ENCODE measurements at regions not wholly inside any gene's neighbourhood (a gene's known extent, or its start where the extent isn't known, plus 50 kb on each side); places are given as distances from the start of the nearest gene placed in this dataset.

DNA sequence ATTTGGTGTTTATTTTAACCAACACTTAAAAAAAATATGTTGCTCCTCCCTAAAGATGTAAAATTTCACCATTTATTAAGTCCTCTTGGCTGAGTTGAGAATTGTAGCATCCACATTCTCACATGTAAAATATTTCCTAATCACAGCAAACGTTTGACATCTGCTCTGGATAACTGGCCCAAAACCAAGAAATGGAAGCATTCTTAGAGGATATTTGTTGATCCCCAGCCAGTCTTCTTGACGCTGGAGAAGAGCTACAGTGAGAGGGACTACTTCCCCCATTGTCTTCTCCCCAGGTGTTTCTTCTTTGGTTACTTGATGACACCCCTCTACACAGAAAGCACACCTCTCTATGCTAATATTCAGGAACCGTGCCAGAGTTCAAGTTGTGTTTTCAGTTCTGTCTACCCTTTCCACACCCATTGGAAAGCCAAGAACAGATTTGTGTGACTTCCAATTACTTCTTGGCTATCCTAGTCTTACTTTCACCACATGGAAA, 454.5 kb upstream of the JAG1 start:
- DNase-seq = no peak

- DNase-seq = no peak
Observed at GRCh38 chr20:11128721-11129120, 454.9 kb upstream of the JAG1 start.

DNA sequence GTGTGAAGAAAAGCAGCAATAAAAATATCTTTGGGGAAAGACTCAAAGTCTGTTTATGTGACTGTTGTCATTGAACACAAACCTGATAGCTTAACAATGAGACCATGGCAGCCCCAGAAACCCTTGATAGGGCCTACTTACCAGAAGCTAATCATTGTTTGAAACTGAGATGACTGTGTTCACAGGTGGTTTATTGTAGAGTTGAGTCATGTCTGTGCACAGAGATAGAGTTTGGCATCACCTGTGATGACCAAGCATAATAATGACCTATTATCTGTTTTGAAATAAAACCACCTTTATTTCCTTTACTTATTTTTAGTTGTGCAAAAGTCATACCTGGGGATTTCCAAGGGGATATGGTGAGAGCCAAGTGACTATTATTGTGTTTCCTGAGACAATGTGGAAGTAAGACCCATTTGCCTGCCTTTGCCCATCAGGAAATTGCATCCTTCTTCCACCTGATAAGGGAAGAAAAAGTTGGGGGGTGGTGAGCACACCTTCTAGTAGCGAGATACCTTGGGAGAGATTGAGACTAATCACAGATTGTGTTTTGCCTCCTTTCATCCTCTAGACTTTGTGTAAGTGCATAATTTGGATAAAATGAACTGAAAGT, 456.9 kb upstream of the JAG1 start:
- DNase-seq = no peak

GRCh38 chr20:11132819-11133415, 459.1 kb upstream of the JAG1 start:
- DNase-seq = no peak

- no peak for DNase-seq
Observed at GRCh38 chr20:11136691-11137090, 462.9 kb upstream of the JAG1 start.

DNA sequence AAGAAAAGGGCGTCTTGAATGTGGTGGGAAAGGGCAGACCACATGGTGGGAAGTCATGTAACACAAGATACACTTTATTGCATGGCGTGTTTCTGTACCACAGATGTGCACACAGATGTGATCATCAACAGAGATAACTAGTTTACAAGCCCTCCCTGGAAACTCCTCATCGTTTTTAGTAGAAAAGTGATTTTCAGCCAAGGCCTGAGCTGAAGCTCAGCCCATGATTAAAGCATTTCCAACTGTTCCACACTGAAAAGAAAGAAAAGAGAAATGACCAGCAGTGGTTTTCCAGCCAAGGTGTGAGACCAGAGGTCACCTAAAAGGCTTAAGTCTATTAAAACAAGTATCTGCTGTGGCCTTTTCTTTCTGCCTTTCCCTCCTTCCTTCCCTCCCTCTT, 463.9 kb upstream of the JAG1 start:
- DNase-seq = no peak

DNA sequence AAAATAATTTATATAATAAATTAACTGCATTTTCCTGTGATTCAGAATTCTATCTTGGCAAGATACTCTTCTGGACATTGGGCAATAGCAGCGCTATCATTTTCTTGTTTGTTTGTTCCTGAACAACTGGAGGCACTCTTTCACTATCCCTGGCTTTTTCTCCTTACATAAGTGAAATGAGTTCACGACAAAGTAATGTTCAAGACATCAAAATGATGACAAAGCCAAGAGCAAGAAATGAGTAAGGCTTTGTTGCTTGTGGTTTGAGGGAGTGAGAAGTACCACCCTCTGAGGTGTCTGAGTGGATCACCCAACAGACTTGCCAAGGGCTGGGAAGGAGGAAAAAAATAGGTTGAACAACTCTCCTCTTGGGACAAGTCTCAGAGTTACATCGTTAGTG, 466.6 kb upstream of the JAG1 start:
- no peak for DNase-seq

DNA sequence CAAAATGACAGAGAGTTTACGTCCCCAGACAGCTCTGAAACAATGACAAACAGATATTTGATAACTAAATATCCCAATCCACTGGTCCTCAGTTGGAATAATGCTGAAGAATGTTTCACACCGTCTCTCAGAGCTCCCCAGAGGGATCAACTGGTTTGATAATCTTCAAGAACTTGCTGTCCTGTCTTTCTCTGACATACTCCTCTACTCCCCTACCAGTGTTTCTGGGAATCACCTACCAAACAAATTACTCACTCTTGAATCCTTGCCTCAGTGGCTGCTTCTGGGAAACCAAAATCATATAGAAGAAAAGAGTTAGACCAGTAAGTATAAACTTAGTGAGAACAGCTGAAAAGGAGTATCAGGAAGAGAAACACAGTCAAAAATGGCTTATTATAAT, 469.7 kb upstream of the JAG1 start:
- DNase-seq = no peak

DNA sequence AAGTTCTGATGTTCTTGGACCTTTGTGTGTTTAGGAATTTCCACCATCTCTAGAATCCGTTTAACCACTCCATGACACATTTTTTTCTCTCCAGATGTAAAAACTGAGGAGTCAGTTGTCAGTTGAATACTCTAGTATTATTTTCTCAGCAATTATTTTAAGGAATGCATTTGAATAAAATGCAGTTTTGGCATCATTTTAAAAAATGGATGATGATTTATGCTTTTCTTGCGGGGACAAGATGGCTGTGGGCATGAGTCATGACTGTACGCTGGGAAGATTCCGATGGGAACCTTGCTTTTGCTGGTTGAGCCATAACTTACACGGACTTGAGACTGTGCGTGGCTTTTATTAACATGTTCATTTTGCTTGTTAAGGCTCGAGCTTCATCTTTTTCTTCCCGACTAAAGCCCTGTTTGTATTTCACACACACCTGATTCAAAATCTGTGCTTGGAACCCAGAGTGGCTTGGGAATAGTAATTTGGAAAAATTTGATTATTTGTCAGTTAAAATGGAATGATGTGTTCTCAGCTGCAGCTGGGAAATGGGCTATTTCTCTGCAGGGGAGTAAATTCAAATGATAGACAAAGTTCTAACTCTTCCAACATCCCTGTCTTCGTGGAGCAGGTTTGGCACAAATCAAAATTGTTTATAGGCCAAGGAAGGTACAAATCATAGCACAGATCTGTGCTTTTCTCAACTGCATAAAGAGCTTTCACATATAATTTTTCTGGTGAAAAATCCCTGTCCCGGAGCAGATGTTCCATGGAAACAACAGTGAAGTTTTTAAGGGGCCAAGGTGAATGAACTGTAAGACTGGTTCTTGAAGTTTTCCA, 470.5 kb upstream of the JAG1 start:
- no peak for DNase-seq

DNA sequence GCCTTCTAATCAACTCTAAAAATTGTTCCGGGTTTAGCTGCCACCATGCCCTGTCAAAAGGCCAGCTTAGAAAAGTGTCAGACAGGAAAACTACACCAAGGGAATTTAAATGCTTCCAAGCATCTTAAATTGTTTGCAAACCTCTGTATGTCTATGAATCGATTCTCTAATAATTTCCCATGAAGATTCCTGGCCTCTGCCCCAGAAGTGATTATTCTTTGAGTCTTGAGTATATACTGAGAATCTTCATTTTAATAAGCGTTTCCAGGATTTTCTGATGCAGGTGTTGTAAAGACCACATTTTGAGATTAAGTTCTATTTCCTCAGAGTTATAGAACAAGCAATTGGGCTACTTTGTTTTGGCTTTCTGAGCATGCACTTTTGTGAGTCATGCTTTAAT, 471.8 kb upstream of the JAG1 start:
- no peak for DNase-seq

DNA sequence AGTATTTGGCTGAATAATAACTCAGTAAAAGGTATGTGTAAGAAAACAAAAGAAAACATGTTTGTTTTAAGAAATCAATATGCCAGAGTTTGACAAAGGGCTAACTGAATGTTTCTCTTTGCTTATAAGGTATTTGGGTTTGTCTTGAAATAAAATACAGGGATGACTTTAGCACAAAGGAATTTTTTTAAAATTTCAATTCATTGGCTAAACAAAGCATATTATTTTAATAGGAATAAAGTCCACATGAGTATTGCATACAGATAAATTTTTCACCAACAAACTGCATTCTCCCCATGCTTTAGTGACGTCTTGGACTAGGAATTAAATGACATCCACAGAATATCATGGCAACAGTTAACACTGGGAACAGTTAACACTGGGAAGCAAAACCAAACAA, 480.0 kb upstream of the JAG1 start:
- DNase-seq = no peak

DNA sequence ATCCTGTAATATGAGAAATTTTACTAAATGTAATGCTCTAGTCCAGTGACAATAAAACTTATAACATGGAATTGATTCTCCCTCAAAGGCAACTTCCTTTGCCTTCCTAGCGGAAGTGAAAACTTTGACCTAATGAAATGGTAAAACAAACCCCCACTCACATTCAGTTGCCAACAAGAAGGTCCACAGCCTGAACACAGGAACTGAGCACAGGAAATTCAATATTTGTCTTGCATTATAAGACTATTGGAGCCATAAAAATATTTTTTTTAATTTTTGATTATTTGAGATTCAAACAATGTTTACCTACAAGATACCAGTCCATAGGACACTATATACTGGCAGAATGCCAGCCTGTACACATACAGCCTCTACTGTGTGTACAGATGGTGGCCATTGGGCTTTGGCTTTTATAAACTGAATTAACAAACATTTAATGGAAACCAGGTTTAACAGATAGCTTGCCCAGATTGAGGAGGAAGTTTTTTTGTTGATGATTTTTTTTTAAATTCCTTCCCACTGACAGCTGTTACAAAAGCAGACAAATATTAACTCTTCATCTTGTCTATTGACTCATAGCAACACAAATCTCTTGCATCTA, 481.5 kb upstream of the JAG1 start:
- DNase-seq = no peak

DNA sequence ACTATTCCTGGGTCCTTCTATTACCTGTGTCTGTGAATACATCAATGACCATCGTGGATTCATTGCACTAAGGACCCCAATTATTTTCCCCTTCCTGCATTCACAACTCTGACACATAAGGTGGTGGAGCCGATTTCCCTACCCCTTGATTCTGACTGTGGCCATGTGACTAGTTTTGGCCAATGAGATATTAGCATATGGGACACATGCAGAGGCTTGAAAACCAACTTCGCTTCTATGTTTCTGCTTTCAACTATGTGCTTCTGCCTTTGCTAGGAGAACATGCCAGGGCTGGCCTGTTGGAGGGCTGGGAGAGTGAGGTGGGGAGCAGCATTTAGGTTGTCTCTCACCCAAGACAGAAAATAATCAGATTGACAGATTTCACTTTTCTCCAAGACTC, 483.1 kb upstream of the JAG1 start:
- DNase-seq = no peak

GRCh38 chr20:11158146-11158545, 484.3 kb upstream of the JAG1 start:
- DNase-seq = no peak

DNA sequence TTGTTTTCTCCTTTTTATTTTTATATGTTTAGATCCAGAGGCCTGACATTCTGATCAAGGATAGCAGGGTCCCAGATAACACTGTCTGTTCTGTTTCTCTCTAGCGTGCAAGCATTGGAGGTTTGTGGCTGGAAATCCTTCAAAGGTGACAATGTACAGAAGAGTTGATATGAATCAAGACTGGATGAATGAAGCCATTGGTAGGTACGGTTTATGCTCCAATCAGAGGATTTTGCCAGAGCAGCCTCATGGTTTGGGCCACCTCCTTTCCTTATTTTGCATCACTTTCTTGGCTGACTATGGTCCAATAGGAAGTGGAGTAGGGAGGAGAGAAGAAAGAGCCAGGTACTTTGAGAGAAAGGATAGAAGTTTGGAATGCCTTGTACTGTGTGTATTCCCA, 484.8 kb upstream of the JAG1 start:
- DNase-seq = no peak

- peak in 27 of 51 donors; percentile 1 to 38 (median 18) for DNase-seq
Observed at GRCh38 chr20:11159728-11160127, 485.9 kb upstream of the JAG1 start.

DNA sequence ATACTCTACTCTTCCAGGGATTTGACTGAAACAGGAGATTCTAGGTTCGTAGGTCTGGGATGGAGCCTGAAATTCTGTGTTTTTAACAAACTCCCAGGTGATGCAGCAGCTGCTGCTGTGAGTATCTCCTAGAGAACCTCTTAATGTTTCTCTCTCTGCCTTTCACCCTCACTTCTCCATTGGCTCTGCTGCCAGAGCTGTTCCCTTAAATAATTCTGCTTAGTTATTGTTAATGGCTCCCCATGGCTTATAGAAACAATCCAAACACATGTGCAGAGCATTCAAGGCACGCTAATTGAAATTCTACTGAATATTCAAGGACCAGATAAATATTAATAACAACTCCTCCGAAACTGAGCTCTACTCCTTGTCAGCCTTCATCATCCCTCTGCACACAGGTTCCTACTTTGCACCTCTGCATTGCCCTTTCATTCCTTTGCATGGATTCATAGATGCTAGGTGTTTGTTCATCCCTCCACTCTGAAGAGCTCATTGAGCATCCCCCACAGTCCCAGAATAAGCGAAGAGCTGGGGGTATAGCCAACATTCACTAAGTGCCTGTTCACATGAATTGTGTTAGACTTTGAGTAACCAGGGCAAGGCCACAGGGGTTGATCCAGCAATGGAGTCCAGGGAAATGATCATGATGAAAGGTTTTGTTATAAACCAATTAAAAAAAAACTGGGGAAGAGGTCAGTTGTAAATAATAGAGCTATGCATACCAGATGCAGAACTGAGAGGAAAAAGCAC, 488.4 kb upstream of the JAG1 start:
- peak in 1 of 51 donors; percentile 1 for DNase-seq

- no peak for DNase-seq
Observed at GRCh38 chr20:11165789-11166188, 492.0 kb upstream of the JAG1 start.

DNA sequence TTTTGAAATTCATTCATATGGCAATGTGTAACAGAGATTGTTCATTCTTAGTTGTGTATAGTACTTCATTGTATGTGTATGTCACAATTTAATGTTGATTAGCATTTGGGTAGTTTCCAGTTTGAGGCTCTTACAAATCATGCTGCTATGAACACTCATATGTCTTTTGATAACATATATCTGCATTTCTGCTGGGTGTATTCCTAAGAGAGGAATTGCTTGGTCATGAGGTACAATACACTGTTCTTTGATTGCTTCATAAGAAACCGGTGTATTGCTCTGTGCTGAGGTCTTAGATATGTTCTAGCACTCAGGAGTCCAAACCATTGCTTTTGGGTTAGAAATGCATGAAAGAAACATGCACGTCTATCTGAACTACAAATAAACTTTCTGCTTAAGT, 492.9 kb upstream of the JAG1 start:
- no peak for DNase-seq

DNA sequence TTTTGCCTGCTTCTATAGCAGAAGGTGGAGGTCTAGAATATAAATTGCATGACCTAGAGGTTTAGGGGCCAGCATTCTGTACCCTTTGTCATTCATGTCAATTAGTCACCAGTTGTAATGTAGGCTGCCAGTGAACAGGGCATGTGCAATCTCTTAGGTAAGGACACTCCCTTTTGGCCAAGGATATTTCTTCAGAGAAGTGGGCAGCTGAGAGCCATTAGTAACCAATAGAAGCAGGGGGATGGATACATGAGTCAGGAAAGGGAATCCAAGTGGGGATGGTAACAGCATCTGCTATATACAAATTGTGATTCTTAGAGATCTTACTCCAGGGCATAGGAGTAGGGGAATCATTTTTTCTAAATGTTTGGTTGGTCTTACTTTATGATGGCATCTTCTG, 494.2 kb upstream of the JAG1 start:
- DNase-seq = no peak

DNA sequence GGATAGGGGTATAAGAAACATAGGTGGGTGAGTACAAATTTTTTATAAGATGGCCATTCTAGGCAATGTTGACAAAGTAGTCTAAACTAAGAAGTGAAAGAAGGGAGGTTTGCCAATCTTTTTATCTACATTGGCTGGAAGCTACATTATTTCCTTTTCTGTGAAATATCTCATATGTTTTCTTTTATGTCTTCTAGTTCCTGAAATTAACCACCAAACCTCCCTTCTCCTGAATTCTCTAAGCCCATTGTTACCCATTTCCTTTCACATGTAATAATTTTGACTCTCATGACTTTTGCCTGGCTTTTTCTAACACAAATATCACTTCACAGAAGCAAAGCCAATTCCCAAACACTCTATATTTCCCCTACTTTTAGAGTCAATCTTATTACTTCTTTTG, 496.2 kb upstream of the JAG1 start:
- no peak for DNase-seq

GRCh38 chr20:11170565-11170964, 496.8 kb upstream of the JAG1 start:
- DNase-seq = no peak
